ENCODE measurements at regions not wholly inside any gene's neighbourhood (a gene's known extent, or its start where the extent isn't known, plus 50 kb on each side); places are given as distances from the start of the nearest gene placed in this dataset.

DNA sequence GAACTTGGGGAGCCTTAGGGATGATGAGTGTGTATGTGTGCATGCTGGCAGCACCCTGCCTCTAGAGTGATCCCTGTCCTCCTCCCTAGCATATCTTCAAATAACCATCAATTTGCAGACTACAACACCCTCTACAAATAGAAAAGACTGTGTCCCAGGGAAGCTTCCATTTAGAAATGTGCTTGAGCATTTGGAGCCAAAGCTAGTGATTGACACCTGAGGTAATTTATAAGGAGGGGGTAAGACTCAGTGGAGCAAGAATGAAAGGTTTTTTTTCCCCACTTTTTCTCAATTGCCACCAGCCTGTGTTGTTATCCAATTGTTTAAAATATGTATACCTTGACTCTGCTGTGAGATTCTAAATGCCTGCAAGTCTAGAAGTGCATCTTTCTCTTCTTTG, 286.0 kb upstream of the SLC14A2 start:
- Histone ChIP-seq H3K27me3 (ENCODE audit: control insufficient read depth, extremely low read depth, insufficient read depth, low read length) (no peaks in the 10 kb centered on the region), H3K9me1 (ENCODE audit: control insufficient read depth, extremely low read depth, insufficient read depth, low read length) (no peaks in the 10 kb centered on the region), H3K79me2 (ENCODE audit: control insufficient read depth, insufficient read depth, low read length) (no peaks in the 10 kb centered on the region), H3K4me1 (ENCODE audit: control insufficient read depth, extremely low read depth, insufficient read depth, low read length) (peaks cover 6% of the 10 kb centered on the region), H3K27ac (ENCODE audit: control insufficient read depth, insufficient read depth, low read length) (no peak overlapping the region), H3K36me3 (ENCODE audit: control insufficient read depth in 2 of 2, extremely low read depth in 1 of 2, insufficient read depth in 2 of 2, low read length in 2 of 2) (no peaks in the 10 kb centered on the region), H3K9me3 (ENCODE audit: control insufficient read depth, low read depth, low read length) (no peaks in the 10 kb centered on the region), H2AFZ (ENCODE audit: control insufficient read depth, low read length) (no peak overlapping the region), H3K4me2 (ENCODE audit: control insufficient read depth, extremely low read depth, insufficient read depth, low read depth, low read length) (no peak overlapping the region), H3K4me3 (ENCODE audit: control insufficient read depth in 2 of 3, extremely low read depth in 1 of 3, insufficient read depth in 2 of 3, low read depth in 1 of 3, low read length in 3 of 3) (no peak overlapping the region), H3K9ac (ENCODE audit: control insufficient read depth, extremely low read depth, insufficient read depth, low read length) (no peak overlapping the region), H4K20me1 (ENCODE audit: control insufficient read depth, extremely low read depth, insufficient read depth, low read length) (no peaks in the 10 kb centered on the region)
- dilution Hi-C loops (cut with MboI; ENCODE audit: extremely low pct_ligation_motif_present, low sequenced_read_pairs) = no loop called here
- TF ChIP-seq, protein P1, sequence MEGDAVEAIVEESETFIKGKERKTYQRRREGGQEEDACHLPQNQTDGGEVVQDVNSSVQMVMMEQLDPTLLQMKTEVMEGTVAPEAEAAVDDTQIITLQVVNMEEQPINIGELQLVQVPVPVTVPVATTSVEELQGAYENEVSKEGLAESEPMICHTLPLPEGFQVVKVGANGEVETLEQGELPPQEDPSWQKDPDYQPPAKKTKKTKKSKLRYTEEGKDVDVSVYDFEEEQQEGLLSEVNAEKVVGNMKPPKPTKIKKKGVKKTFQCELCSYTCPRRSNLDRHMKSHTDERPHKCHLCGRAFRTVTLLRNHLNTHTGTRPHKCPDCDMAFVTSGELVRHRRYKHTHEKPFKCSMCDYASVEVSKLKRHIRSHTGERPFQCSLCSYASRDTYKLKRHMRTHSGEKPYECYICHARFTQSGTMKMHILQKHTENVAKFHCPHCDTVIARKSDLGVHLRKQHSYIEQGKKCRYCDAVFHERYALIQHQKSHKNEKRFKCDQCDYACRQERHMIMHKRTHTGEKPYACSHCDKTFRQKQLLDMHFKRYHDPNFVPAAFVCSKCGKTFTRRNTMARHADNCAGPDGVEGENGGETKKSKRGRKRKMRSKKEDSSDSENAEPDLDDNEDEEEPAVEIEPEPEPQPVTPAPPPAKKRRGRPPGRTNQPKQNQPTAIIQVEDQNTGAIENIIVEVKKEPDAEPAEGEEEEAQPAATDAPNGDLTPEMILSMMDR (optimal IDR thresholded peaks at IDR 0.05 in 1 of 3, IDR thresholded peaks at IDR 0.05 in 1 of 3, conservative IDR thresholded peaks at IDR 0.05 in 1 of 3; ENCODE audit: extremely low read depth in 1 of 3, insufficient read depth in 2 of 3, low read length in 3 of 3) = no peak
- no peak for TF ChIP-seq EZH2 (IDR thresholded peaks at IDR 0.05; ENCODE audit: low read length)
- DNase-seq (ENCODE audit: low read depth, low spot score) = no peak
- no peak for FAIRE-seq

DNA sequence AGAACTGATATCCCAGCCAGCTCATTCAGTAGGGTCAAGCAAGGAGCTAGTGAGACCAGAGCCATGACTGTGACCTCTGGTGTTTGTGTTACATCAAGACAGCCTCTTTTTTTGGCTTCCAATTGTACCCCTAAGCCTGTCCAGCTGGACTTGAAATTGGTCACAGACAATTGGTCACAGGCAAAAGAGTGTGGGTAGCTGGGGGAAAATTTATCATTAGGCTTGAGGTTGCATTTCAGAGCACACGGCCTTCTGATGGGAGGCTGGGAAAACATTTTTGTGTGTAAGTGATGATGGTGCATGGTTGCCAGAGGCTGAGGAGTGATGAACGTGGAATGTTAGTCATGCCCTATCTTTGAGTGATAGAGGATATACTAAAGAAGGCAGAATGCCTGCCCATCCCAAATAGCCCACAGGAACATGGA, 285.1 kb upstream of the SLC14A2 start:
- Histone ChIP-seq H3K9me1 (ENCODE audit: control insufficient read depth, extremely low read depth, insufficient read depth, low read length) (no peaks in the 10 kb centered on the region), H3K9ac (ENCODE audit: control insufficient read depth, extremely low read depth, insufficient read depth, low read length) (no peak overlapping the region), H3K79me2 (ENCODE audit: control insufficient read depth, insufficient read depth, low read length) (no peaks in the 10 kb centered on the region), H3K9me3 (ENCODE audit: control insufficient read depth, low read depth, low read length) (no peaks in the 10 kb centered on the region), H3K4me2 (ENCODE audit: control insufficient read depth, extremely low read depth, insufficient read depth, low read depth, low read length) (no peak overlapping the region), H3K36me3 (ENCODE audit: control insufficient read depth in 2 of 2, extremely low read depth in 1 of 2, insufficient read depth in 2 of 2, low read length in 2 of 2) (no peaks in the 10 kb centered on the region), H2AFZ (ENCODE audit: control insufficient read depth, low read length) (no peak overlapping the region), H3K27ac (ENCODE audit: control insufficient read depth, insufficient read depth, low read length) (no peak overlapping the region), H3K27me3 (ENCODE audit: control insufficient read depth, extremely low read depth, insufficient read depth, low read length) (no peaks in the 10 kb centered on the region), H3K4me1 (ENCODE audit: control insufficient read depth, extremely low read depth, insufficient read depth, low read length) (peaks cover 6% of the 10 kb centered on the region), H3K4me3 (ENCODE audit: control insufficient read depth in 2 of 3, extremely low read depth in 1 of 3, insufficient read depth in 2 of 3, low read depth in 1 of 3, low read length in 3 of 3) (no peak overlapping the region), H4K20me1 (ENCODE audit: control insufficient read depth, extremely low read depth, insufficient read depth, low read length) (no peaks in the 10 kb centered on the region)
- DNase-seq (ENCODE audit: low read depth, low spot score) (no peak), FAIRE-seq (no peak)
- TF ChIP-seq, protein P1 (optimal IDR thresholded peaks at IDR 0.05 in 1 of 3, IDR thresholded peaks at IDR 0.05 in 1 of 3, conservative IDR thresholded peaks at IDR 0.05 in 1 of 3; ENCODE audit: extremely low read depth in 1 of 3, insufficient read depth in 2 of 3, low read length in 3 of 3) = no peak
- TF ChIP-seq EZH2 (IDR thresholded peaks at IDR 0.05; ENCODE audit: low read length) = no peak
- dilution Hi-C loops (cut with MboI; ENCODE audit: extremely low pct_ligation_motif_present, low sequenced_read_pairs) = no loop called here
